GM23338 (cell line): ENCODE measurements at regions not wholly inside any gene's neighbourhood (a gene's known extent, or its start where the extent isn't known, plus 50 kb on each side); places are given as distances from the start of the nearest gene placed in this dataset.

Experiments used
- ATAC-seq: fragments of 200-7000 bp; cut with Tn5 transposase; 3 replicates; pipeline ENCODE4 v1.9.1; 2020
- DNase-seq: peaks from one replicate; pipeline ENCODE4 v3.0.0-alpha.2; 2015; ENCODE audit warnings: low spot score
- H2AFZ ChIP-seq: fragments of 200-600 bp; sonication (generic); 2 replicates; pipeline ENCODE4 v1.8.0; 2016; ENCODE audit warnings: antibody characterized with exemption, mild to moderate bottlenecking, moderate library complexity
- H3F3A ChIP-seq: fragments of 200-600 bp; sonication (generic); replicated peaks from 2 replicates; pipeline ENCODE4 v1.8.0; 2017; ENCODE audit warnings: antibody characterized with exemption, mixed run types, low read depth
- H3K27ac ChIP-seq: fragments of 200-600 bp; sonication (generic); 2 replicates; pipeline ENCODE4 v1.6.1; 2016; ENCODE audit warnings: low read depth
- H3K27me3 ChIP-seq: fragments of 200-600 bp; sonication (generic); 2 replicates; pipeline ENCODE4 v1.8.0; 2016; ENCODE audit warnings: mild to moderate bottlenecking, mixed run types, moderate library complexity; ENCODE audit not compliant: insufficient read depth
- H3K36me3 ChIP-seq: fragments of 200-600 bp; sonication (generic); 2 replicates; pipeline ENCODE4 v1.8.0; 2016; ENCODE audit warnings: mild to moderate bottlenecking; ENCODE audit not compliant: insufficient read depth
- H3K4me1 ChIP-seq: fragments of 200-600 bp; sonication (generic); 2 replicates; pipeline ENCODE4 v1.8.0; 2016; ENCODE audit warnings: mild to moderate bottlenecking, moderate library complexity; ENCODE audit not compliant: insufficient read depth
- H3K4me2 ChIP-seq: fragments of 200-600 bp; sonication (generic); 2 replicates; pipeline ENCODE4 v1.7.1; 2017; ENCODE audit warnings: mixed run types
- H3K4me3 ChIP-seq: fragments of 200-600 bp; sonication (generic); 2 replicates; pipeline ENCODE4 v1.6.1; 2016; ENCODE audit warnings: mixed run types
- H3K79me2 ChIP-seq: fragments of 200-600 bp; sonication (generic); replicated peaks from 2 replicates; pipeline ENCODE4 v1.8.0; 2017; ENCODE audit warnings: mild to moderate bottlenecking; ENCODE audit not compliant: insufficient read depth
- H3K9me2 ChIP-seq: fragments of 200-600 bp; sonication (generic); 2 replicates; pipeline ENCODE4 v1.8.0; 2017; ENCODE audit not compliant: insufficient read depth
- H4K20me1 ChIP-seq: fragments of 200-600 bp; sonication (generic); replicated peaks from 2 replicates; pipeline ENCODE4 v1.8.0; 2017; ENCODE audit warnings: mild to moderate bottlenecking; ENCODE audit not compliant: insufficient read depth
- H3K27ac Mint-ChIP-seq: 2 replicates; pipeline ENCODE4 v1.8.0; 2020; ENCODE audit warnings: inconsistent platforms, mild to moderate bottlenecking, moderate library complexity, mixed read lengths
- H3K27me3 Mint-ChIP-seq: 3 replicates; pipeline ENCODE4 v1.8.0; 2022; ENCODE audit warnings: low read depth, mild to moderate bottlenecking, moderate library complexity, mixed read lengths, inconsistent platforms; ENCODE audit not compliant: insufficient read depth, poor library complexity
- H3K36me3 Mint-ChIP-seq: 3 replicates; pipeline ENCODE4 v1.8.0; 2021; ENCODE audit warnings: low read depth, mild to moderate bottlenecking, inconsistent platforms, moderate library complexity, mixed read lengths
- H3K4me1 Mint-ChIP-seq: 3 replicates; pipeline ENCODE4 v1.8.0; 2020; ENCODE audit warnings: mild to moderate bottlenecking, inconsistent platforms, mixed read lengths
- H3K4me3 Mint-ChIP-seq: 3 replicates; pipeline ENCODE4 v1.8.0; 2021; ENCODE audit warnings: moderate library complexity, mild to moderate bottlenecking, inconsistent platforms, mixed read lengths
- H3K9me3 Mint-ChIP-seq: 3 replicates; pipeline ENCODE4 v1.8.0; 2020; ENCODE audit warnings: moderate library complexity, mild to moderate bottlenecking, inconsistent platforms, mixed read lengths
- CREB1 ChIP-seq: fragments of 250-450 bp; sonication (Bioruptor Pico); IDR thresholded peaks from 2 replicates; pipeline ENCODE4 v1.5.0; 2020; ENCODE audit warnings: low read depth, mild to moderate bottlenecking, moderate library complexity
- CTCF ChIP-seq, 2 experiments: fragments of 200-600 bp in 1 of 2; sonication (generic) in 1 of 2; conservative IDR thresholded peaks; 2 replicates each; pipeline versions ENCODE4 v1.5.1 to v1.6.1; 2016 to 2017; ENCODE audit warnings: antibody characterized with exemption in 2 of 2, low read depth in 2 of 2, mild to moderate bottlenecking in 2 of 2, moderate library complexity in 1 of 2
- ETS1 ChIP-seq: IDR thresholded peaks from 2 replicates; pipeline ENCODE4 v1.6.1; 2016; ENCODE audit warnings: antibody characterized with exemption
- JUNB ChIP-seq: IDR thresholded peaks from one replicate; pipeline ENCODE4 v1.6.1; 2016; ENCODE audit warnings: antibody characterized with exemption; ENCODE audit not compliant: unreplicated experiment
- NANOG ChIP-seq: IDR thresholded peaks from 2 replicates; pipeline ENCODE4 v1.6.1; 2016; ENCODE audit warnings: antibody characterized with exemption, borderline replicate concordance
- REST ChIP-seq: IDR thresholded peaks from one replicate; pipeline ENCODE4 v1.6.1; 2018; ENCODE audit warnings: antibody characterized with exemption; ENCODE audit not compliant: unreplicated experiment
- ZNF331 ChIP-seq: fragments of 250-450 bp; sonication (Bioruptor Pico); IDR thresholded peaks from 2 replicates; pipeline ENCODE4 v1.5.0; 2020; ENCODE audit warnings: low read depth, mild to moderate bottlenecking, moderate library complexity

GRCh38 chr3:160088492-160089137, 100.0 kb downstream of the IL12A start (continued):
- TF ChIP-seq REST (no peak), ZNF331 (CRISPR knock-in tag) (no peak), ETS1 (no peak), NANOG (no peak), CREB1 (CRISPR knock-in tag) (no peak), CTCF (conservative IDR thresholded peaks at IDR 0.05; ENCODE audit: low read depth in 2 of 2) (no peak), JUNB (no peak)

- H3K36me3 Mint-ChIP-seq, result no peaks in the 10 kb centered on the region
Measured at GRCh38 chr3:160090653-160091052, 102.0 kb downstream of the IL12A start.

More at GRCh38 chr3:160090653-160091052, 102.0 kb downstream of the IL12A start:
- Histone ChIP-seq H2AFZ (no peak overlapping the region), H3K9me2 (0 out of 2 replicates have a peak, but pooled peaks cover 7% of the 10 kb centered on the region), H3K27ac (no peak overlapping the region), H3K27me3 (no peaks in the 10 kb centered on the region), H3F3A (no peaks in the 10 kb centered on the region), H4K20me1 (no peaks in the 10 kb centered on the region), H3K4me1 (no peaks in the 10 kb centered on the region), H3K4me2 (no peak overlapping the region), H3K36me3 (no peaks in the 10 kb centered on the region), H3K4me3 (no peak overlapping the region), H3K79me2 (no peaks in the 10 kb centered on the region)
- no peak overlapping the region for H3K4me3 Mint-ChIP-seq
- H3K27me3 Mint-ChIP-seq, result no peaks in the 10 kb centered on the region
- H3K27ac Mint-ChIP-seq, result no peak overlapping the region
- H3K4me1 Mint-ChIP-seq, result no peaks in the 10 kb centered on the region
- no peaks in the 10 kb centered on the region for H3K9me3 Mint-ChIP-seq
- no peak for TF ChIP-seq NANOG
- ATAC-seq (no peak), DNase-seq (no peak)
